DMS53 (cell line): ENCODE measurements at regions not wholly inside any gene's neighbourhood (a gene's known extent, or its start where the extent isn't known, plus 50 kb on each side); places are given as distances from the start of the nearest gene placed in this dataset.
"Not testable (repeated sequence)": the region's sequence is repeated elsewhere in the genome, so short reads cannot be mapped to it uniquely, and the experiment has no call there.

ENCODE experiments used
- DNase-seq: peaks from one replicate; lab custom pipeline; 2025; lab: John Stamatoyannopoulos, UW

GRCh38 chr12:105644770-105645169, 314.3 kb downstream of the C12orf75 start:
- DNase-seq, result no peak

- DNase-seq, result no peak
These were observed 324.1 kb downstream of the C12orf75 start for GRCh38 chr12:105654606-105655005.

- DNase-seq, result no peak
These were observed 327.9 kb downstream of the C12orf75 start for GRCh38 chr12:105658389-105658788.

- no peak for DNase-seq
These were observed 329.0 kb downstream of the C12orf75 start for GRCh38 chr12:105659355-105660075.

- not testable (repeated sequence) for DNase-seq
These were observed 334.3 kb downstream of the C12orf75 start for GRCh38 chr12:105664765-105665164.

GRCh38 chr12:105665366-105665765, 334.9 kb downstream of the C12orf75 start:
- DNase-seq, result no peak

GRCh38 chr12:105667973-105668743, 337.7 kb downstream of the C12orf75 start:
- DNase-seq, result no peak

GRCh38 chr12:105670672-105671071, 340.2 kb downstream of the C12orf75 start:
- DNase-seq, result no peak

- no peak for DNase-seq
These were observed 341.2 kb downstream of the C12orf75 start for GRCh38 chr12:105671720-105672119.

GRCh38 chr12:105672121-105672975, 341.9 kb downstream of the C12orf75 start:
- DNase-seq, result no peak

- DNase-seq, result no peak
These were observed 344.6 kb downstream of the C12orf75 start for GRCh38 chr12:105674871-105675699.

GRCh38 chr12:105676694-105677093, 346.2 kb downstream of the C12orf75 start:
- DNase-seq, result peak; percentile 17

- DNase-seq, result no peak
These were observed 347.2 kb downstream of the C12orf75 start for GRCh38 chr12:105677672-105678071.

GRCh38 chr12:105679982-105680381, 349.5 kb downstream of the C12orf75 start:
- no peak for DNase-seq

GRCh38 chr12:105681341-105681740, 350.9 kb downstream of the C12orf75 start:
- DNase-seq, result no peak

GRCh38 chr12:105682821-105683220, 352.3 kb downstream of the C12orf75 start:
- not testable (repeated sequence) for DNase-seq

- DNase-seq, result not testable (repeated sequence)
These were observed 353.3 kb downstream of the C12orf75 start for GRCh38 chr12:105683836-105684235.

- no peak for DNase-seq
These were observed 367.6 kb downstream of the C12orf75 start for GRCh38 chr12:105698075-105698474.

GRCh38 chr12:105699209-105699608, 368.7 kb downstream of the C12orf75 start:
- DNase-seq, result no peak

- no peak for DNase-seq
These were observed 374.3 kb downstream of the C12orf75 start for GRCh38 chr12:105704787-105705186.

- no peak for DNase-seq
These were observed 374.7 kb downstream of the C12orf75 start for GRCh38 chr12:105705235-105705634.
